Retinal pigment epithelial cell (primary cell): ENCODE measurements at regions not wholly inside any gene's neighbourhood (a gene's known extent, or its start where the extent isn't known, plus 50 kb on each side); places are given as distances from the start of the nearest gene placed in this dataset.

Experiments used
- DNase-seq: peaks from one replicate; pipeline ENCODE4 v3.0.0-alpha.2; 2010; ENCODE audit warnings: low read depth
- H3K4me3 ChIP-seq: 2 replicates; pipeline ENCODE4 v1.5.1; 2011; ENCODE audit warnings: mild to moderate bottlenecking, low read length, control low read depth, moderate library complexity
- CTCF ChIP-seq: conservative IDR thresholded peaks from 2 replicates; pipeline ENCODE4 v1.5.1; 2011; ENCODE audit warnings: low read depth, low read length, control low read depth, inconsistent platforms

GRCh38 chr12:128121424-128121823, 145.5 kb upstream of the TMEM132C start:
- DNase-seq: no peak
- no peak for TF ChIP-seq CTCF

GRCh38 chr12:128123096-128123495, 143.9 kb upstream of the TMEM132C start:
- TF ChIP-seq CTCF: no peak
- no peak overlapping the region for H3K4me3 ChIP-seq
- no peak for DNase-seq

More at GRCh38 chr12:128121424-128121823, 145.5 kb upstream of the TMEM132C start:
- no peak overlapping the region for H3K4me3 ChIP-seq

GRCh38 chr12:128131955-128132354, 135.0 kb upstream of the TMEM132C start:
- no peak for DNase-seq
- no peak for TF ChIP-seq CTCF
- no peak overlapping the region for H3K4me3 ChIP-seq

GRCh38 chr12:128133321-128134073, 133.5 kb upstream of the TMEM132C start:
- TF ChIP-seq CTCF: no peak
- DNase-seq: no peak
- no peak overlapping the region for H3K4me3 ChIP-seq

- no peak for TF ChIP-seq CTCF
- H3K4me3 ChIP-seq: no peak overlapping the region
These were observed 129.8 kb upstream of the TMEM132C start for GRCh38 chr12:128137140-128137539.

GRCh38 chr12:128138125-128138524, 128.8 kb upstream of the TMEM132C start:
- no peak overlapping the region for H3K4me3 ChIP-seq
- DNase-seq: no peak
- no peak for TF ChIP-seq CTCF

More at GRCh38 chr12:128137140-128137539, 129.8 kb upstream of the TMEM132C start:
- no peak for DNase-seq

GRCh38 chr12:128140551-128140950, 126.4 kb upstream of the TMEM132C start:
- no peak for DNase-seq
- H3K4me3 ChIP-seq: no peak overlapping the region

More at GRCh38 chr12:128140551-128140950, 126.4 kb upstream of the TMEM132C start:
- TF ChIP-seq CTCF: no peak
